ENCODE measurements at regions not wholly inside any gene's neighbourhood (a gene's known extent, or its start where the extent isn't known, plus 50 kb on each side); places are given as distances from the start of the nearest gene placed in this dataset.
"Not testable (repeated sequence)": the region's sequence is repeated elsewhere in the genome, so short reads cannot be mapped to it uniquely, and the experiment has no call there.

- H3K27ac ChIP-seq; H3K9me3 ChIP-seq; DNase-seq (ENCODE audit: low spot score); H3K4me3 ChIP-seq; H3K27me3 ChIP-seq (replicated peaks; ENCODE audit: insufficient read depth); H3K36me3 ChIP-seq; H3K4me1 ChIP-seq (replicated peaks); intact Hi-C loops (cut with DNase I): not testable (repeated sequence)
- 100% methylated on average over 10 of the region's 28 CpGs for WGBS
Measured at GRCh38 chr4:142897518-142897917, 51.4 kb upstream of the INPP4B start.

GRCh38 chr4:142900622-142901021 lies 54.5 kb upstream of the INPP4B start:
- intact Hi-C loops (cut with DNase I), result no loop called here
- no peak for TF ChIP-seq CTCF (IDR thresholded peaks at IDR 0.05)
- no peak for TF ChIP-seq POLR2A (IDR thresholded peaks at IDR 0.05)
- TF ChIP-seq POLR2AphosphoS5 (IDR thresholded peaks at IDR 0.05), result no peak
- no peak overlapping the region for H3K4me3 ChIP-seq
- H3K27me3 ChIP-seq (replicated peaks; ENCODE audit: insufficient read depth), result no peaks in the 10 kb centered on the region
- no peaks in the 10 kb centered on the region for H3K9me3 ChIP-seq
- 71% methylated on average over 1 of the region's 1 CpG for WGBS
- no peak overlapping the region for H3K27ac ChIP-seq
- H3K4me1 ChIP-seq (replicated peaks), result no peaks in the 10 kb centered on the region
- no peak for DNase-seq (ENCODE audit: low spot score)
- no peaks in the 10 kb centered on the region for H3K36me3 ChIP-seq

GRCh38 chr4:142901166-142901662 lies 55.1 kb upstream of the INPP4B start:
- Histone ChIP-seq H3K4me1 (replicated peaks) (no peaks in the 10 kb centered on the region), H3K36me3 (no peaks in the 10 kb centered on the region), H3K27ac (no peak overlapping the region), H3K4me3 (no peak overlapping the region), H3K27me3 (replicated peaks; ENCODE audit: insufficient read depth) (no peaks in the 10 kb centered on the region), H3K9me3 (no peaks in the 10 kb centered on the region)
- DNase-seq (ENCODE audit: low spot score), result no peak
- TF ChIP-seq POLR2A (IDR thresholded peaks at IDR 0.05) (no peak), CTCF (IDR thresholded peaks at IDR 0.05) (no peak), POLR2AphosphoS5 (IDR thresholded peaks at IDR 0.05) (no peak)
- intact Hi-C loops (cut with DNase I), result no loop called here
- WGBS, result 73% methylated on average over 5 of the region's 5 CpGs

GRCh38 chr4:142903617-142904016 lies 57.5 kb upstream of the INPP4B start:
- intact Hi-C loops (cut with DNase I); H3K4me1 ChIP-seq (replicated peaks); H3K36me3 ChIP-seq; H3K4me3 ChIP-seq; DNase-seq (ENCODE audit: low spot score); H3K27ac ChIP-seq; H3K27me3 ChIP-seq (replicated peaks; ENCODE audit: insufficient read depth); H3K9me3 ChIP-seq: not testable (repeated sequence)
- WGBS, result 80% methylated on average over 2 of the region's 2 CpGs

GRCh38 chr4:142909908-142910307 lies 63.8 kb upstream of the INPP4B start:
- intact Hi-C loops (cut with DNase I), result no loop called here
- Histone ChIP-seq H3K4me3 (no peak overlapping the region), H3K9me3 (no peaks in the 10 kb centered on the region), H3K27me3 (replicated peaks; ENCODE audit: insufficient read depth) (no peaks in the 10 kb centered on the region), H3K36me3 (no peaks in the 10 kb centered on the region), H3K4me1 (replicated peaks) (no peaks in the 10 kb centered on the region), H3K27ac (no peak overlapping the region)
- DNase-seq (ENCODE audit: low spot score), result no peak
- TF ChIP-seq POLR2A (IDR thresholded peaks at IDR 0.05) (no peak), CTCF (IDR thresholded peaks at IDR 0.05) (no peak), POLR2AphosphoS5 (IDR thresholded peaks at IDR 0.05) (no peak)
- WGBS, result 84% methylated on average over 2 of the region's 2 CpGs

- 63% methylated on average over 1 of the region's 1 CpG for WGBS
- H3K4me1 ChIP-seq (replicated peaks), result no peaks in the 10 kb centered on the region
- DNase-seq (ENCODE audit: low spot score), result no peak
- no peaks in the 10 kb centered on the region for H3K9me3 ChIP-seq
- intact Hi-C loops (cut with DNase I), result no loop called here
- TF ChIP-seq CTCF (IDR thresholded peaks at IDR 0.05) (no peak), POLR2A (IDR thresholded peaks at IDR 0.05) (no peak), POLR2AphosphoS5 (IDR thresholded peaks at IDR 0.05) (peak; percentile 76)
- no peak overlapping the region for H3K4me3 ChIP-seq
- no peaks in the 10 kb centered on the region for H3K36me3 ChIP-seq
- peak overlapping the region; percentile 28 to 63 for H3K27ac ChIP-seq
- no peaks in the 10 kb centered on the region for H3K27me3 ChIP-seq (replicated peaks; ENCODE audit: insufficient read depth)
Measured at GRCh38 chr4:142913034-142913433, 66.9 kb upstream of the INPP4B start.

Data from prostate gland (tissue), 2 donors.